ENCODE measurements at regions not wholly inside any gene's neighbourhood (a gene's known extent, or its start where the extent isn't known, plus 50 kb on each side); places are given as distances from the start of the nearest gene placed in this dataset.

DNA sequence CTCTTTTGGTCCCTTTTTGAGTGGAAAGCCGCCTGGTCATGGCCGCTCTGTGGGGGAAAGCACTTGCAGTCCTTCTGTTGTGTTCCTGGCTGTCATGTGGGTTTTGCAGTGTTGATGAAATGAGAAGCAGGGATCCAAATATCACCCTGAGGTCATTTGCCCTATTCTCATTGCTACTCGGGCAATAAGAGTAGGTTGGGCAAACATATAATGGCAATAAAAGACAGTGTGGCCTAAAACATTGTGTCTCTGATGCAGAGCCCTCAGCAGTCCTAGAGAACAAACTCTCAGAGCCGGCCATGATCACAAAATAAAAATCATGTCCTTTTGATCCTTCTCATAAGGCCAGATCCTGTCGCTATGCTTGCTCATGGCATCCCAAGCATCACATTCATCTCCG, 361.1 kb upstream of the KLF4 start:
- H3K36me3 ChIP-seq, result no peaks in the 10 kb centered on the region
- no peaks in the 10 kb centered on the region for H3K27me3 ChIP-seq
- peaks cover 0 to 4% (median 0%) of the 10 kb centered on the region in 4 donors for H3K9me3 ChIP-seq
- DNase-seq, result no peak
- no peak for TF ChIP-seq CTCF (IDR thresholded peaks at IDR 0.05)
- TF ChIP-seq POLR2A (IDR thresholded peaks at IDR 0.05), result no peak
- no peak overlapping the region for H3K27ac ChIP-seq
- no peak overlapping the region for H3K4me3 ChIP-seq
- no peaks in the 10 kb centered on the region for H3K4me1 ChIP-seq

DNA sequence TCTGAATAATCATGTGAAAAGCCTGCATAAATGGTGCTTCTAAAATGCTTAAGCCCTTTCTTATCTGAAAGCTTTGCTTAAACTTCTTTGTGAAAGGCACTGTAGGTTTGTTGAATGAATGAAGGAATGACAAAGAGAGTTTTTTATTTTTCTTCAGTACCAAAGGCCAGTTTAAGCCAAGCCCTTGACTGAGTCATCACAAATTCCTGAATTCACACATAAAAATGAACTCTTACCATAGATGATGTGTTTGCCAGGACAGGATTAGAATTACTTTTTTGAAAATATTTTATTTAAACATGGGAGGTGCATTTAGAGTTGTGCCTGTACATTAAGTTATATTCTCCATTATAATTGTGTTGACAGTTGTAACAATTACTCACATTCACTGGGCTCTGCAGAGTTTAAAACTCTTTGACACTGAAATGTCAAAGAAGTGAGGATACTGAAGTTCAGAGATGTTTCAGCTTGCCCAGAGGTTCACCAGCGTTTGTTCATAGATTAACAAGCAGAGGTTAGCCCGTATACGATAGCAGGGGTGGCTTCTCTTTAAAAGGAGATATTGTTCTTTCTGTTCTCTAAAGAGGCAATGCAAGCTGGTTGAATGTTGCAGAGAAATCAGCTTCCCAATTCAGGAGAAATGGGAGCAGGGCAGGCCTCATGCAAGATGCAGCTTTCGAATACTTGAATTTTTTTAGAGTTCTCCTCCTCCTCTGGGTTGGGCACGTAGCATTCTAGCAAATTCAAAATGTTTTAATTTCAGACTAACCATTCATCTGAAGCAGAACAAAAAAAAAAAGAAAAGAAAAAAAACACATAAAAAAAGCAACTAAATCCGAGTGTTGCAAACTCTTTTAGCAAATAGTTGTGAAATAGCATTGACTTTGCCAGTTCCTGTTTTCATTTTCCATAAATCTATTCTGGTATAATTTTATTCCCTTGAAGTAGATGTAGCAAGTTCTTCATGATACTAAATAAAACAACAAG, 358.7 kb upstream of the KLF4 start:
- Histone ChIP-seq H3K4me1 (no peaks in the 10 kb centered on the region), H3K4me3 (no peak overlapping the region), H3K27me3 (no peaks in the 10 kb centered on the region), H3K36me3 (no peaks in the 10 kb centered on the region), H3K27ac (no peak overlapping the region), H3K9me3 (no peaks in the 10 kb centered on the region)
- TF ChIP-seq POLR2A (IDR thresholded peaks at IDR 0.05), result no peak
- TF ChIP-seq CTCF (IDR thresholded peaks at IDR 0.05), result no peak
- DNase-seq, result no peak

DNA sequence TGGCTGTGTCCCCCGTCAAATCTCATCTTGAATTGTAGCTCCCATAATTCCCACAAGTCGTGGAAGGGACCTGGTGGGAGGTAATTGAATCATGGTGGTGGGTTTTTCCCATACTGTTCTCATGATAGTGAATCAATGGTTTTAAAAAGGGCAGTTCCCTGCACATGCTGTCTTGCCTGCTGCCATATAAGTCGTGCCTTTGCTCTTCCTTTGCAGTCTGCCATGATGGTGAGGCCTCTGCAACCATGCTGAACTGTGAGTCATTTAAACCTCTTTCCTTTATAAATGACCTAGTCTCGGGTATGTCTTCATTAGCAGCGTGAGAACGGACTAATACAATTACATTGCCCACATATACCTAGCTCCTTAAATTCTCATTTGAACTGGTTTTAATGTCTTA, 353.0 kb upstream of the KLF4 start:
- Histone ChIP-seq H3K4me1 (no peaks in the 10 kb centered on the region), H3K36me3 (no peaks in the 10 kb centered on the region), H3K27me3 (no peaks in the 10 kb centered on the region), H3K9me3 (no peaks in the 10 kb centered on the region), H3K27ac (no peak overlapping the region), H3K4me3 (no peak overlapping the region)
- DNase-seq, result no peak
- TF ChIP-seq POLR2A (IDR thresholded peaks at IDR 0.05), result no peak
- TF ChIP-seq CTCF (IDR thresholded peaks at IDR 0.05), result no peak

DNA sequence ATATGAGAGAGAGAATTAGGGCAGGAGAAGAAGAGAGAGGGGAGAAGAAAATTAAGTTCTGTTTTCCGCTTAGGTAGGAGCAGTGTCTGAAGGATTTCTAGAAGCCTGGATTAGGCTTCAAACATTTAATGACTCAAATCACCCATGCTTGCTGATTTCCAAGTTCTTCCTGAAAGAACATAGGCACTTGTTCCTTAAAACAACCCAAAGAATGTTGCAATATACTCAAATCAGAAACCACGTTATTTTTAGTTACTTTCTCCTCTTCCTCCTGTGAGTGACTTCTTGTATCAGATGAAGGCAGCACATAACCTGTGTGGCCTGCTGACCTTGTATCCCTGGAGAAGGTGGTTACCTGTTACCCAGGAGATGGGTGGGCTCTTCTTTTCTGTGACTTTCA, 351.5 kb upstream of the KLF4 start:
- Histone ChIP-seq H3K4me3 (no peak overlapping the region), H3K9me3 (no peaks in the 10 kb centered on the region), H3K36me3 (no peaks in the 10 kb centered on the region), H3K4me1 (no peaks in the 10 kb centered on the region), H3K27ac (no peak overlapping the region), H3K27me3 (no peaks in the 10 kb centered on the region)
- DNase-seq, result no peak
- TF ChIP-seq POLR2A (IDR thresholded peaks at IDR 0.05) (no peak), CTCF (IDR thresholded peaks at IDR 0.05) (no peak)

GRCh38 chr9:107839371-107839770, 349.8 kb upstream of the KLF4 start:
- Histone ChIP-seq H3K4me3 (no peak overlapping the region), H3K4me1 (no peaks in the 10 kb centered on the region), H3K27me3 (no peaks in the 10 kb centered on the region), H3K36me3 (no peaks in the 10 kb centered on the region), H3K9me3 (no peaks in the 10 kb centered on the region), H3K27ac (no peak overlapping the region)
- DNase-seq, result no peak
- TF ChIP-seq CTCF (IDR thresholded peaks at IDR 0.05), result no peak
- TF ChIP-seq POLR2A (IDR thresholded peaks at IDR 0.05), result no peak
